Neural cell (in vitro differentiated cells): ENCODE measurements at regions not wholly inside any gene's neighbourhood (a gene's known extent, or its start where the extent isn't known, plus 50 kb on each side); places are given as distances from the start of the nearest gene placed in this dataset.

Experiments
- H2AFZ ChIP-seq: fragments of 200-600, 300-800 bp; sonication (generic), shearing (Covaris generic); 2 replicates; pipeline ENCODE4 v1.6.0; 2014; ENCODE audit warnings: low read depth, mild to moderate bottlenecking, antibody characterized with exemption, low read length, moderate library complexity
- H3F3A ChIP-seq: fragments of 200-600 bp; shearing (Covaris generic); 2 replicates; pipeline ENCODE4 v1.6.1; 2016; ENCODE audit warnings: mild to moderate bottlenecking, moderate library complexity, mixed read lengths, antibody characterized with exemption, low read length; ENCODE audit not compliant: insufficient read depth, poor library complexity, severe bottlenecking
- H3K27ac ChIP-seq: fragments of 200-600, 300-800 bp; sonication (generic), shearing (Covaris generic); 2 replicates; pipeline ENCODE4 v1.5.1; 2014; ENCODE audit warnings: mild to moderate bottlenecking, low read length, moderate library complexity
- H3K27me3 ChIP-seq: fragments of 300-800, 200-600 bp; sonication (generic), shearing (Covaris generic); 2 replicates; pipeline ENCODE4 v1.6.0; 2014; ENCODE audit warnings: mild to moderate bottlenecking, low read depth, low read length, moderate library complexity; ENCODE audit not compliant: insufficient read depth
- H3K36me3 ChIP-seq: fragments of 300-800, 200-600 bp; sonication (generic), shearing (Covaris generic); 2 replicates; pipeline ENCODE4 v1.5.1; 2014; ENCODE audit warnings: mild to moderate bottlenecking, antibody characterized with exemption, low read length, moderate library complexity; ENCODE audit not compliant: insufficient read depth
- H3K4me2 ChIP-seq: fragments of 300-800, 200-600 bp; sonication (generic), shearing (Covaris generic); 2 replicates; pipeline ENCODE4 v1.6.0; 2014; ENCODE audit warnings: mild to moderate bottlenecking, low read length
- H3K4me3 ChIP-seq: fragments of 300-800, 200-600 bp; sonication (generic), shearing (Covaris generic); 2 replicates; pipeline ENCODE4 v1.5.1; 2014; ENCODE audit warnings: mild to moderate bottlenecking, low read length, moderate library complexity
- H3K79me2 ChIP-seq: fragments of 200-600 bp; shearing (Covaris generic); replicated peaks from 2 replicates; pipeline ENCODE4 v1.6.0; 2014; ENCODE audit warnings: mild to moderate bottlenecking, low read length, moderate library complexity; ENCODE audit not compliant: insufficient read depth
- H3K9ac ChIP-seq: fragments of 300-800, 200-600 bp; sonication (generic), shearing (Covaris generic); 2 replicates; pipeline ENCODE4 v1.6.1; 2016; ENCODE audit warnings: mild to moderate bottlenecking, low read length, mixed read lengths
- H3K9me2 ChIP-seq: fragments of 200-600 bp; shearing (Covaris generic); 2 replicates; pipeline ENCODE4 v1.6.1; 2016; ENCODE audit warnings: mild to moderate bottlenecking, low read length, mixed read lengths; ENCODE audit not compliant: insufficient read depth
- H3K9me3 ChIP-seq: fragments of 200-600, 300-800 bp; sonication (generic), shearing (Covaris generic); 2 replicates; pipeline ENCODE4 v1.6.1; 2016; ENCODE audit warnings: mild to moderate bottlenecking, mixed run types, low read length, moderate library complexity, mixed read lengths
- H4K20me1 ChIP-seq: fragments of 200-600 bp; shearing (Covaris generic); 2 replicates; pipeline ENCODE4 v1.6.1; 2016; ENCODE audit warnings: mild to moderate bottlenecking, mixed run types; ENCODE audit not compliant: insufficient read depth
- CTCF ChIP-seq: fragments of 450-650 bp; IDR thresholded peaks from 2 replicates; pipeline ENCODE4 v1.5.1; 2014; ENCODE audit warnings: antibody characterized with exemption, mild to moderate bottlenecking, moderate library complexity; ENCODE audit not compliant: poor library complexity, severe bottlenecking
- EP300 ChIP-seq: fragments of 450-650 bp; conservative IDR thresholded peaks from 2 replicates; pipeline ENCODE4 v1.6.1; 2014; ENCODE audit warnings: antibody characterized with exemption, mild to moderate bottlenecking, moderate library complexity; ENCODE audit not compliant: poor library complexity, severe bottlenecking
- EZH2 ChIP-seq: fragments of 200-600, 300-800 bp; shearing (Covaris generic), sonication (generic); IDR thresholded peaks from 2 replicates; pipeline ENCODE4 v1.6.1; 2014; ENCODE audit warnings: antibody characterized with exemption, low read length, borderline replicate concordance, mild to moderate bottlenecking; ENCODE audit not compliant: insufficient read depth, poor library complexity, severe bottlenecking
- MXI1 ChIP-seq: fragments of 450-650 bp; conservative IDR thresholded peaks from 2 replicates; pipeline ENCODE4 v1.6.1; 2014; ENCODE audit warnings: antibody characterized with exemption, mild to moderate bottlenecking; ENCODE audit not compliant: poor library complexity, severe bottlenecking
- POLR2AphosphoS5 ChIP-seq: IDR thresholded peaks from 2 replicates; pipeline ENCODE4 v1.6.1; 2012
- RAD21 ChIP-seq: fragments of 450-650 bp; conservative IDR thresholded peaks from 2 replicates; pipeline ENCODE4 v1.6.1; 2014; ENCODE audit warnings: antibody characterized with exemption, mild to moderate bottlenecking, moderate library complexity
- SMC3 ChIP-seq: fragments of 450-650 bp; conservative IDR thresholded peaks from 2 replicates; pipeline ENCODE4 v1.6.1; 2014; ENCODE audit warnings: antibody characterized with exemption, mild to moderate bottlenecking, moderate library complexity; ENCODE audit not compliant: poor library complexity
- TAF1 ChIP-seq: IDR thresholded peaks from 2 replicates; pipeline ENCODE4 v1.6.1; 2012; ENCODE audit warnings: low read depth
- TF ChIP-seq, protein P1 (sequence below): IDR thresholded peaks from 2 replicates; pipeline ENCODE4 v1.6.1; 2012; ENCODE audit warnings: borderline replicate concordance

GRCh38 chr15:29573197-29573838 lies 248.9 kb downstream of the TJP1 start:
- no peaks in the 10 kb centered on the region for H3K36me3 ChIP-seq
- H3K27me3 ChIP-seq: peaks cover 40% of the 10 kb centered on the region
- H3K4me3 ChIP-seq: no peak overlapping the region
- H3K9me3 ChIP-seq: no peaks in the 10 kb centered on the region
- H3K9ac ChIP-seq: no peak overlapping the region
- TF ChIP-seq MXI1 (no peak), TAF1 (no peak), CTCF (no peak), RAD21 (no peak), POLR2AphosphoS5 (no peak), EZH2 (no peak), SMC3 (no peak), EP300 (no peak)
- TF ChIP-seq, protein P1, sequence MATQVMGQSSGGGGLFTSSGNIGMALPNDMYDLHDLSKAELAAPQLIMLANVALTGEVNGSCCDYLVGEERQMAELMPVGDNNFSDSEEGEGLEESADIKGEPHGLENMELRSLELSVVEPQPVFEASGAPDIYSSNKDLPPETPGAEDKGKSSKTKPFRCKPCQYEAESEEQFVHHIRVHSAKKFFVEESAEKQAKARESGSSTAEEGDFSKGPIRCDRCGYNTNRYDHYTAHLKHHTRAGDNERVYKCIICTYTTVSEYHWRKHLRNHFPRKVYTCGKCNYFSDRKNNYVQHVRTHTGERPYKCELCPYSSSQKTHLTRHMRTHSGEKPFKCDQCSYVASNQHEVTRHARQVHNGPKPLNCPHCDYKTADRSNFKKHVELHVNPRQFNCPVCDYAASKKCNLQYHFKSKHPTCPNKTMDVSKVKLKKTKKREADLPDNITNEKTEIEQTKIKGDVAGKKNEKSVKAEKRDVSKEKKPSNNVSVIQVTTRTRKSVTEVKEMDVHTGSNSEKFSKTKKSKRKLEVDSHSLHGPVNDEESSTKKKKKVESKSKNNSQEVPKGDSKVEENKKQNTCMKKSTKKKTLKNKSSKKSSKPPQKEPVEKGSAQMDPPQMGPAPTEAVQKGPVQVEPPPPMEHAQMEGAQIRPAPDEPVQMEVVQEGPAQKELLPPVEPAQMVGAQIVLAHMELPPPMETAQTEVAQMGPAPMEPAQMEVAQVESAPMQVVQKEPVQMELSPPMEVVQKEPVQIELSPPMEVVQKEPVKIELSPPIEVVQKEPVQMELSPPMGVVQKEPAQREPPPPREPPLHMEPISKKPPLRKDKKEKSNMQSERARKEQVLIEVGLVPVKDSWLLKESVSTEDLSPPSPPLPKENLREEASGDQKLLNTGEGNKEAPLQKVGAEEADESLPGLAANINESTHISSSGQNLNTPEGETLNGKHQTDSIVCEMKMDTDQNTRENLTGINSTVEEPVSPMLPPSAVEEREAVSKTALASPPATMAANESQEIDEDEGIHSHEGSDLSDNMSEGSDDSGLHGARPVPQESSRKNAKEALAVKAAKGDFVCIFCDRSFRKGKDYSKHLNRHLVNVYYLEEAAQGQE: no peak
- H3K79me2 ChIP-seq: no peaks in the 10 kb centered on the region
- no peak overlapping the region for H2AFZ ChIP-seq
- H3K27ac ChIP-seq: no peak overlapping the region
- no peaks in the 10 kb centered on the region for H3K9me2 ChIP-seq
- no peaks in the 10 kb centered on the region for H3F3A ChIP-seq
- H4K20me1 ChIP-seq: no peaks in the 10 kb centered on the region
- H3K4me2 ChIP-seq: no peak overlapping the region

- Histone ChIP-seq H4K20me1 (no peaks in the 10 kb centered on the region), H2AFZ (peak overlapping the region; percentile 10), H3K79me2 (no peaks in the 10 kb centered on the region), H3K27ac (no peak overlapping the region), H3K4me3 (peak overlapping the region; percentile 93), H3K27me3 (peaks cover 47% of the 10 kb centered on the region), H3K9me2 (no peaks in the 10 kb centered on the region), H3F3A (no peaks in the 10 kb centered on the region), H3K4me2 (peak overlapping the region; percentile 59), H3K36me3 (no peaks in the 10 kb centered on the region), H3K9me3 (no peaks in the 10 kb centered on the region), H3K9ac (peak overlapping the region; percentile 69)
- TF ChIP-seq SMC3: no peak
Observed at GRCh38 chr15:29571792-29572431, 250.4 kb downstream of the TJP1 start.
